ENCODE measurements at regions not wholly inside any gene's neighbourhood (a gene's known extent, or its start where the extent isn't known, plus 50 kb on each side); places are given as distances from the start of the nearest gene placed in this dataset.

DNA sequence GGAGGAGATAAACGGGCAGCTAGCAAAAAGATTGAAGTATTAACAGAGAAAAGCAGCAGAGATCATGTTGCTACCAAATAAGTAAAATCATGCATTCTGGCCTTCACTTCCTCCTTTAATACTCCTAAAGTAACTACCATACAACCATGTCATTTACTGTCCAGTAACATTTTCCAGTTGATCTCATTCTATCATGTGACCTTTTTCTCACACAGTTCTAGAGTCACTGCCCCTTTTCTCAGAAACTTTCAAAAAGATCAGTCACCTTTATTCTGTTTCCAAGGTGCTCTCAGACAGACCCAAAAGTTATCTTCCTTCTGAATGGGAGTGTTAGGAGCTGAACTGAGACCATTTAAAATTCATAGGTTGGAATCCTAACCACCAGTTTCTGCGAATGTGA lies 984.4 kb downstream of the FAM181B start:
- Histone ChIP-seq H3K9ac (ENCODE audit: insufficient read depth in 1 of 2, low read length in 2 of 2) (no peak overlapping the region), H3K4me1 (ENCODE audit: control insufficient read depth in 5 of 5, insufficient read depth in 5 of 5, low read length in 5 of 5) (no peaks in the 10 kb centered on the region), H3K27me3 (ENCODE audit: control insufficient read depth in 3 of 3, insufficient read depth in 3 of 3, low read length in 2 of 3) (no peaks in the 10 kb centered on the region), H3K36me3 (ENCODE audit: control insufficient read depth in 4 of 4, insufficient read depth in 4 of 4, low read length in 4 of 4) (no peaks in the 10 kb centered on the region), H3K4me3 (no peak overlapping the region), H3K27ac (ENCODE audit: low read depth in 1 of 2, low read length in 1 of 2) (no peak overlapping the region), H3K9me3 (ENCODE audit: control insufficient read depth in 4 of 4, insufficient read depth in 3 of 4, low read length in 3 of 4) (peaks cover 0 to 4% (median 0%) of the 10 kb centered on the region in 4 donors)
- 82 to 86% methylated on average over 2 of the region's 2 CpGs for WGBS, 2 donors
- DNase-seq (no peak), ATAC-seq (ENCODE audit: insufficient read depth, low FRiP score) (no peak)
- TF ChIP-seq, protein P1, sequence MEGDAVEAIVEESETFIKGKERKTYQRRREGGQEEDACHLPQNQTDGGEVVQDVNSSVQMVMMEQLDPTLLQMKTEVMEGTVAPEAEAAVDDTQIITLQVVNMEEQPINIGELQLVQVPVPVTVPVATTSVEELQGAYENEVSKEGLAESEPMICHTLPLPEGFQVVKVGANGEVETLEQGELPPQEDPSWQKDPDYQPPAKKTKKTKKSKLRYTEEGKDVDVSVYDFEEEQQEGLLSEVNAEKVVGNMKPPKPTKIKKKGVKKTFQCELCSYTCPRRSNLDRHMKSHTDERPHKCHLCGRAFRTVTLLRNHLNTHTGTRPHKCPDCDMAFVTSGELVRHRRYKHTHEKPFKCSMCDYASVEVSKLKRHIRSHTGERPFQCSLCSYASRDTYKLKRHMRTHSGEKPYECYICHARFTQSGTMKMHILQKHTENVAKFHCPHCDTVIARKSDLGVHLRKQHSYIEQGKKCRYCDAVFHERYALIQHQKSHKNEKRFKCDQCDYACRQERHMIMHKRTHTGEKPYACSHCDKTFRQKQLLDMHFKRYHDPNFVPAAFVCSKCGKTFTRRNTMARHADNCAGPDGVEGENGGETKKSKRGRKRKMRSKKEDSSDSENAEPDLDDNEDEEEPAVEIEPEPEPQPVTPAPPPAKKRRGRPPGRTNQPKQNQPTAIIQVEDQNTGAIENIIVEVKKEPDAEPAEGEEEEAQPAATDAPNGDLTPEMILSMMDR (IDR thresholded peaks at IDR 0.05; ENCODE audit: control extremely low read depth, extremely low read depth): no peak

DNA sequence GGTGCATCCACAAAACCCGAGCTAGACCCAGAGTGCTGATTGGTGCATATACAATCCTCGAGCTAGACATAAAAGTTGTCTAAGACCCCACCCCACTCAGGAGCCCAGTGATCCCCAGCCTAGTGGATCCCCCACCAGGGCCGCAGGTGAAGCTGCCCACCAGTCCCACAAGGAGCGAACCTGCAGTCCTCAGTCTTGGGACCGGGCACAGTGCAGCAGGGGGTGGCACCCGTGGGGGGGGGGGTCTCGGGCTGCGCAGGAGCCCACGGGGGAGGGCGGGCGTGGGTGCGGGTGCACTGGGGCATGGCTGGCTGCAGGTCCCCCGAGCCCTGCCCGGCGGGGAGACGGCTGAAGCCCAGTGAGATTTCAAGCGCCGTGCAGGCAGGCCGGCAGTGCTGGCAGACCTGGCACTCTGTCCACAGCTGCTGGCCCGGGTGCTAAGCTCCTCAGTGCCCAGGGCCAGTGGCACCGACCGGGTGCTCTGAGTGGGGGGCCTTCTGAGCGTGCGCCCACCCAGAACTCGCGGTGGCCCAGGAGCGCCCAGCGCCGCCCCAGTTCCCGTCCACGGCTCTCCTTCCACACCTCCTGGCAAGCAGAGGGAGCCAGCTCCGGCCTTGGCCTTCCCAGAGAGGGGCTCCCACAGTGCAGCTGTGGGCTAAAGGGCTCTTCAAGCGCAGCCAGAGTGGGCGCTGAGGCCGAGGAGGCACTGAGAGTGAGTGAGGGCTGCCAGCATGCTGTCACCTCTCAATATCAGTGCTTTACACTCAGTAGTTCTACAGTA lies 989.1 kb downstream of the FAM181B start:
- ATAC-seq (ENCODE audit: insufficient read depth, low FRiP score) (no peak), DNase-seq (no peak)
- TF ChIP-seq, protein P1 (IDR thresholded peaks at IDR 0.05; ENCODE audit: control extremely low read depth, extremely low read depth): no peak
- H3K4me1 ChIP-seq (ENCODE audit: control insufficient read depth in 5 of 5, insufficient read depth in 5 of 5, low read length in 5 of 5): no peaks in the 10 kb centered on the region
- no peak overlapping the region for H3K4me3 ChIP-seq
- H3K27me3 ChIP-seq (ENCODE audit: control insufficient read depth in 3 of 3, insufficient read depth in 3 of 3, low read length in 2 of 3): no peaks in the 10 kb centered on the region
- H3K27ac ChIP-seq (ENCODE audit: low read depth in 1 of 2, low read length in 1 of 2): no peak overlapping the region
- H3K9me3 ChIP-seq (ENCODE audit: control insufficient read depth in 4 of 4, insufficient read depth in 3 of 4, low read length in 3 of 4): peaks cover 0 to 4% (median 0%) of the 10 kb centered on the region in 4 donors
- 92 to 93% methylated on average over 32 to 35 of the region's 35 CpGs for WGBS, 2 donors
- H3K36me3 ChIP-seq (ENCODE audit: control insufficient read depth in 4 of 4, insufficient read depth in 4 of 4, low read length in 4 of 4): no peaks in the 10 kb centered on the region
- no peak overlapping the region for H3K9ac ChIP-seq (ENCODE audit: insufficient read depth in 1 of 2, low read length in 2 of 2)

DNA sequence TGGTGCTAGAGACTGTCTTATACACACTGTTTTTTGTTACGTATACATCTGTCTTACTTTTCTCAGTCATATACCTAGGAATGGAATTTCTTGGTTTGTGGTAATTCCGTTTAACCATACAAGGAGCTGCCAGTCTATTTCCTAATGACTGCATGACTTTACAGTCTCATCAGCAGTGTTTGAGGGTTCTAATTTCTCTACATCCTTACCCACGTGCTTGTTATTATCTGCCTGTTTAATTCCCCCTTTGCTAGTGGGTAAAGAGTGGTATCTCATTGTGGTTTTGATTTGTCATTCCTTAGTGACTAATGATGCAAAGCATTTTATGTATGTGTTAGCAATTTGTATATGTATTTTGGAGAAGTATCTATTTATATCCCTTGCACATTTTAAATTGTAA lies 1008.0 kb downstream of the FAM181B start:
- H3K4me1 ChIP-seq (ENCODE audit: control insufficient read depth in 5 of 5, insufficient read depth in 5 of 5, low read length in 5 of 5): no peaks in the 10 kb centered on the region
- DNase-seq (no peak), ATAC-seq (ENCODE audit: insufficient read depth, low FRiP score) (no peak)
- H3K27ac ChIP-seq (ENCODE audit: low read depth in 1 of 2, low read length in 1 of 2): no peak overlapping the region
- no peak overlapping the region for H3K4me3 ChIP-seq
- TF ChIP-seq, protein P1 (IDR thresholded peaks at IDR 0.05; ENCODE audit: control extremely low read depth, extremely low read depth): no peak
- 72 to 73% methylated on average over 3 of the region's 3 CpGs for WGBS, 2 donors
- H3K9ac ChIP-seq (ENCODE audit: insufficient read depth in 1 of 2, low read length in 2 of 2): no peak overlapping the region
- no peaks in the 10 kb centered on the region for H3K27me3 ChIP-seq (ENCODE audit: control insufficient read depth in 3 of 3, insufficient read depth in 3 of 3, low read length in 2 of 3)
- H3K36me3 ChIP-seq (ENCODE audit: control insufficient read depth in 4 of 4, insufficient read depth in 4 of 4, low read length in 4 of 4): no peaks in the 10 kb centered on the region
- peaks cover 0 to 4% (median under 1%) of the 10 kb centered on the region in 4 donors for H3K9me3 ChIP-seq (ENCODE audit: control insufficient read depth in 4 of 4, insufficient read depth in 3 of 4, low read length in 3 of 4)

Measured in lung (tissue), 11 donors.